Thyroid gland (tissue), 4 donors: ENCODE measurements at regions not wholly inside any gene's neighbourhood (a gene's known extent, or its start where the extent isn't known, plus 50 kb on each side); places are given as distances from the start of the nearest gene placed in this dataset.

Experiments
- DNase-seq, 2 donors: peaks; one replicate each; pipeline ENCODE4 v3.0.0-alpha.2; 2019
- H3K27ac ChIP-seq, 3 donors: fragments of 200-600 bp; sonication (generic); 1 replicate in 2 of 3; 2 replicates in 1 of 3; pipeline ENCODE4 v1.5.1; 2016 to 2019; ENCODE audit warnings: mild to moderate bottlenecking in 1 of 3, moderate library complexity in 1 of 3
- H3K27me3 ChIP-seq: fragments of 200-600 bp; sonication (generic); one replicate; pipeline ENCODE4 v1.5.1; 2019
- H3K36me3 ChIP-seq, 2 donors: fragments of 200-600 bp; sonication (generic); one replicate each; pipeline ENCODE4 v1.5.1; 2016 to 2019
- H3K4me1 ChIP-seq, 2 donors: fragments of 200-600 bp; sonication (generic); one replicate each; pipeline ENCODE4 v1.5.1; 2017 to 2019
- H3K4me3 ChIP-seq, 3 donors: fragments of 200-600 bp; sonication (generic); replicated peaks in 1 of 3; 1 replicate in 2 of 3; 2 replicates in 1 of 3; pipeline ENCODE4 v1.5.1; 2016; ENCODE audit warnings: mild to moderate bottlenecking in 1 of 3
- H3K9me3 ChIP-seq: fragments of 200-600 bp; sonication (generic); one replicate; pipeline ENCODE4 v1.5.1; 2017
- CTCF ChIP-seq, 6 experiments: fragments of 200-600 bp in 3 of 6; fragments of 450-650 bp in 3 of 6; sonication (generic) in 3 of 6; IDR thresholded peaks; one replicate each; pipeline ENCODE4 v1.5.1; 2016 to 2019; ENCODE audit warnings: antibody characterized with exemption in 6 of 6, mild to moderate bottlenecking in 2 of 6, inconsistent platforms in 1 of 6, moderate library complexity in 1 of 6
- POLR2A ChIP-seq, 2 donors: fragments of 450-650 bp; IDR thresholded peaks; one replicate each; pipeline ENCODE4 v1.6.1; 2017; ENCODE audit warnings: antibody characterized with exemption in 2 of 2, mild to moderate bottlenecking in 2 of 2, moderate library complexity in 1 of 2
- WGBS, 2 donors: methylation state at CpG; one replicate each; pipeline ENCODE4 v1.1.5; 2017; 5-methylcytosine and 5-hydroxymethylcytosine counted together
- intact Hi-C: fragments of 100-400 bp; cut with DNase I; formaldehyde crosslinking; loops from one replicate; pipeline ENCODE4 v1.15.1; 2023

GRCh38 chr10:108597657-108598319 lies 1325.5 kb downstream of the XPNPEP1 start:
- H3K4me3 ChIP-seq: no peak overlapping the region
- H3K36me3 ChIP-seq: no peaks in the 10 kb centered on the region
- no peaks in the 10 kb centered on the region for H3K9me3 ChIP-seq
- H3K4me1 ChIP-seq: no peaks in the 10 kb centered on the region
- no peaks in the 10 kb centered on the region for H3K27me3 ChIP-seq
- no peak for DNase-seq
- intact Hi-C loops: no loop called here
- 60 to 61% methylated on average over 2 of the region's 2 CpGs for WGBS, 2 donors
- H3K27ac ChIP-seq: no peak overlapping the region
- TF ChIP-seq POLR2A (IDR thresholded peaks at IDR 0.05): no peak
- no peak for TF ChIP-seq CTCF (IDR thresholded peaks at IDR 0.05)

- Histone ChIP-seq H3K4me1 (no peaks in the 10 kb centered on the region), H3K27me3 (no peaks in the 10 kb centered on the region), H3K36me3 (no peaks in the 10 kb centered on the region), H3K9me3 (no peaks in the 10 kb centered on the region), H3K27ac (no peak overlapping the region), H3K4me3 (no peak overlapping the region)
- TF ChIP-seq CTCF (IDR thresholded peaks at IDR 0.05): no peak
- no peak for TF ChIP-seq POLR2A (IDR thresholded peaks at IDR 0.05)
- no peak for DNase-seq
- intact Hi-C loops: no loop called here
- 79 to 88% methylated on average over 6 of the region's 6 CpGs for WGBS, 2 donors
These were observed 1326.3 kb downstream of the XPNPEP1 start for GRCh38 chr10:108597031-108597430.

GRCh38 chr10:108592956-108593355 lies 1330.4 kb downstream of the XPNPEP1 start:
- Histone ChIP-seq H3K27ac (no peak overlapping the region), H3K27me3 (no peaks in the 10 kb centered on the region), H3K36me3 (no peaks in the 10 kb centered on the region), H3K9me3 (no peaks in the 10 kb centered on the region), H3K4me3 (no peak overlapping the region), H3K4me1 (no peaks in the 10 kb centered on the region)
- intact Hi-C loops: no loop called here
- no peak for DNase-seq
- WGBS, 2 donors: 82 to 89% methylated on average over 1 of the region's 1 CpG
- TF ChIP-seq POLR2A (IDR thresholded peaks at IDR 0.05) (no peak), CTCF (IDR thresholded peaks at IDR 0.05) (no peak)

GRCh38 chr10:108591417-108591816 lies 1331.9 kb downstream of the XPNPEP1 start:
- Histone ChIP-seq H3K4me1 (no peaks in the 10 kb centered on the region), H3K36me3 (no peaks in the 10 kb centered on the region), H3K4me3 (no peak overlapping the region), H3K27me3 (no peaks in the 10 kb centered on the region), H3K27ac (no peak overlapping the region), H3K9me3 (no peaks in the 10 kb centered on the region)
- intact Hi-C loops: no loop called here
- DNase-seq: no peak
- TF ChIP-seq CTCF (IDR thresholded peaks at IDR 0.05) (no peak), POLR2A (IDR thresholded peaks at IDR 0.05) (no peak)
- WGBS, 2 donors: 91 to 95% methylated on average over 2 of the region's 2 CpGs

GRCh38 chr10:108586424-108586823 lies 1336.9 kb downstream of the XPNPEP1 start:
- WGBS, 2 donors: 90 to 94% methylated on average over 3 of the region's 3 CpGs
- no peaks in the 10 kb centered on the region for H3K4me1 ChIP-seq
- no peaks in the 10 kb centered on the region for H3K27me3 ChIP-seq
- H3K36me3 ChIP-seq: no peaks in the 10 kb centered on the region
- no peak for TF ChIP-seq CTCF (IDR thresholded peaks at IDR 0.05)
- no peak for TF ChIP-seq POLR2A (IDR thresholded peaks at IDR 0.05)
- no peak for DNase-seq
- no peak overlapping the region for H3K27ac ChIP-seq
- intact Hi-C loops: no loop called here
- H3K4me3 ChIP-seq: no peak overlapping the region
- H3K9me3 ChIP-seq: no peaks in the 10 kb centered on the region
